ENCODE measurements at regions not wholly inside any gene's neighbourhood (a gene's known extent, or its start where the extent isn't known, plus 50 kb on each side); places are given as distances from the start of the nearest gene placed in this dataset.

GRCh38 chr9:118223111-118223510 is 518.9 kb downstream of the TLR4 start:
- DNase-seq (ENCODE audit: insufficient read length, low spot score) (no peak), FAIRE-seq (no peak)
- TF ChIP-seq SPI1 (IDR thresholded peaks at IDR 0.05; ENCODE audit: low read depth, low read length): no peak
- no peak for TF ChIP-seq PAX5 (IDR thresholded peaks at IDR 0.05; ENCODE audit: insufficient read depth, low read length, severe bottlenecking)

- no peak for FAIRE-seq
- TF ChIP-seq TAF1 (IDR thresholded peaks at IDR 0.05; ENCODE audit: low read depth, low read length) (no peak), SPI1 (IDR thresholded peaks at IDR 0.05; ENCODE audit: low read depth, low read length) (no peak), PAX5 (IDR thresholded peaks at IDR 0.05; ENCODE audit: insufficient read depth, low read length, severe bottlenecking) (no peak), POLR2AphosphoS5 (IDR thresholded peaks at IDR 0.05; ENCODE audit: low read depth, low read length) (no peak), POLR2A (IDR thresholded peaks at IDR 0.05; ENCODE audit: low read depth, low read length) (no peak), POU2F2 (IDR thresholded peaks at IDR 0.05; ENCODE audit: low read depth, low read length) (no peak)
- DNase-seq (ENCODE audit: insufficient read length, low spot score): no peak
These were observed 526.1 kb downstream of the TLR4 start for GRCh38 chr9:118230329-118230728.

GRCh38 chr9:118236625-118237024 is 532.4 kb downstream of the TLR4 start:
- TF ChIP-seq POLR2AphosphoS5 (IDR thresholded peaks at IDR 0.05; ENCODE audit: low read depth, low read length) (no peak), POU2F2 (IDR thresholded peaks at IDR 0.05; ENCODE audit: low read depth, low read length) (no peak), TAF1 (IDR thresholded peaks at IDR 0.05; ENCODE audit: low read depth, low read length) (no peak), PAX5 (IDR thresholded peaks at IDR 0.05; ENCODE audit: insufficient read depth, low read length, severe bottlenecking) (no peak), SPI1 (IDR thresholded peaks at IDR 0.05; ENCODE audit: low read depth, low read length) (no peak), POLR2A (IDR thresholded peaks at IDR 0.05; ENCODE audit: low read depth, low read length) (no peak)
- DNase-seq (ENCODE audit: insufficient read length, low spot score) (no peak), FAIRE-seq (no peak)

- no peak for TF ChIP-seq POLR2AphosphoS5 (IDR thresholded peaks at IDR 0.05; ENCODE audit: low read depth, low read length)
- TF ChIP-seq POU2F2 (IDR thresholded peaks at IDR 0.05; ENCODE audit: low read depth, low read length): no peak
- FAIRE-seq: no peak
- no peak for DNase-seq (ENCODE audit: insufficient read length, low spot score)
These were observed 533.9 kb downstream of the TLR4 start for GRCh38 chr9:118238139-118238538.

- DNase-seq (ENCODE audit: insufficient read length, low spot score) (no peak), FAIRE-seq (no peak)
- TF ChIP-seq POLR2A (IDR thresholded peaks at IDR 0.05; ENCODE audit: low read depth, low read length) (no peak), SPI1 (IDR thresholded peaks at IDR 0.05; ENCODE audit: low read depth, low read length) (no peak), POU2F2 (IDR thresholded peaks at IDR 0.05; ENCODE audit: low read depth, low read length) (no peak), POLR2AphosphoS5 (IDR thresholded peaks at IDR 0.05; ENCODE audit: low read depth, low read length) (no peak), TAF1 (IDR thresholded peaks at IDR 0.05; ENCODE audit: low read depth, low read length) (no peak), PAX5 (IDR thresholded peaks at IDR 0.05; ENCODE audit: insufficient read depth, low read length, severe bottlenecking) (no peak)
These were observed 547.8 kb downstream of the TLR4 start for GRCh38 chr9:118252027-118252426.

GRCh38 chr9:118262191-118262590 is 558.0 kb downstream of the TLR4 start:
- TF ChIP-seq POLR2AphosphoS5 (IDR thresholded peaks at IDR 0.05; ENCODE audit: low read depth, low read length) (no peak), POU2F2 (IDR thresholded peaks at IDR 0.05; ENCODE audit: low read depth, low read length) (no peak), POLR2A (IDR thresholded peaks at IDR 0.05; ENCODE audit: low read depth, low read length) (no peak), TAF1 (IDR thresholded peaks at IDR 0.05; ENCODE audit: low read depth, low read length) (no peak), PAX5 (IDR thresholded peaks at IDR 0.05; ENCODE audit: insufficient read depth, low read length, severe bottlenecking) (no peak), SPI1 (IDR thresholded peaks at IDR 0.05; ENCODE audit: low read depth, low read length) (no peak)
- FAIRE-seq (no peak), DNase-seq (ENCODE audit: insufficient read length, low spot score) (no peak)

GRCh38 chr9:118263949-118264348 is 559.7 kb downstream of the TLR4 start:
- DNase-seq (ENCODE audit: insufficient read length, low spot score) (no peak), FAIRE-seq (no peak)
- no peak for TF ChIP-seq SPI1 (IDR thresholded peaks at IDR 0.05; ENCODE audit: low read depth, low read length)
- TF ChIP-seq TAF1 (IDR thresholded peaks at IDR 0.05; ENCODE audit: low read depth, low read length): no peak
- TF ChIP-seq PAX5 (IDR thresholded peaks at IDR 0.05; ENCODE audit: insufficient read depth, low read length, severe bottlenecking): no peak
- no peak for TF ChIP-seq POLR2AphosphoS5 (IDR thresholded peaks at IDR 0.05; ENCODE audit: low read depth, low read length)
- TF ChIP-seq POLR2A (IDR thresholded peaks at IDR 0.05; ENCODE audit: low read depth, low read length): no peak
- no peak for TF ChIP-seq POU2F2 (IDR thresholded peaks at IDR 0.05; ENCODE audit: low read depth, low read length)

GRCh38 chr9:118268046-118268445 is 563.8 kb downstream of the TLR4 start:
- FAIRE-seq (no peak), DNase-seq (ENCODE audit: insufficient read length, low spot score) (no peak)
- TF ChIP-seq TAF1 (IDR thresholded peaks at IDR 0.05; ENCODE audit: low read depth, low read length): no peak
- TF ChIP-seq PAX5 (IDR thresholded peaks at IDR 0.05; ENCODE audit: insufficient read depth, low read length, severe bottlenecking): no peak
- no peak for TF ChIP-seq POU2F2 (IDR thresholded peaks at IDR 0.05; ENCODE audit: low read depth, low read length)
- no peak for TF ChIP-seq SPI1 (IDR thresholded peaks at IDR 0.05; ENCODE audit: low read depth, low read length)
- no peak for TF ChIP-seq POLR2AphosphoS5 (IDR thresholded peaks at IDR 0.05; ENCODE audit: low read depth, low read length)
- TF ChIP-seq POLR2A (IDR thresholded peaks at IDR 0.05; ENCODE audit: low read depth, low read length): no peak

- FAIRE-seq (no peak), DNase-seq (ENCODE audit: insufficient read length, low spot score) (no peak)
- no peak for TF ChIP-seq TAF1 (IDR thresholded peaks at IDR 0.05; ENCODE audit: low read depth, low read length)
- TF ChIP-seq POLR2A (IDR thresholded peaks at IDR 0.05; ENCODE audit: low read depth, low read length): no peak
- no peak for TF ChIP-seq POU2F2 (IDR thresholded peaks at IDR 0.05; ENCODE audit: low read depth, low read length)
- TF ChIP-seq SPI1 (IDR thresholded peaks at IDR 0.05; ENCODE audit: low read depth, low read length): no peak
- TF ChIP-seq POLR2AphosphoS5 (IDR thresholded peaks at IDR 0.05; ENCODE audit: low read depth, low read length): no peak
- TF ChIP-seq PAX5 (IDR thresholded peaks at IDR 0.05; ENCODE audit: insufficient read depth, low read length, severe bottlenecking): no peak
These were observed 565.4 kb downstream of the TLR4 start for GRCh38 chr9:118269623-118270022.

GRCh38 chr9:118271331-118271730 is 567.1 kb downstream of the TLR4 start:
- FAIRE-seq (no peak), DNase-seq (ENCODE audit: insufficient read length, low spot score) (no peak)

More at GRCh38 chr9:118271331-118271730, 567.1 kb downstream of the TLR4 start:
- TF ChIP-seq POLR2A (IDR thresholded peaks at IDR 0.05; ENCODE audit: low read depth, low read length): no peak
- TF ChIP-seq TAF1 (IDR thresholded peaks at IDR 0.05; ENCODE audit: low read depth, low read length): no peak
- no peak for TF ChIP-seq POLR2AphosphoS5 (IDR thresholded peaks at IDR 0.05; ENCODE audit: low read depth, low read length)
- no peak for TF ChIP-seq POU2F2 (IDR thresholded peaks at IDR 0.05; ENCODE audit: low read depth, low read length)
- no peak for TF ChIP-seq SPI1 (IDR thresholded peaks at IDR 0.05; ENCODE audit: low read depth, low read length)
- TF ChIP-seq PAX5 (IDR thresholded peaks at IDR 0.05; ENCODE audit: insufficient read depth, low read length, severe bottlenecking): no peak

Measured in GM12891 (cell line).